HG03103 (cell line): ENCODE measurements at regions not wholly inside any gene's neighbourhood (a gene's known extent, or its start where the extent isn't known, plus 50 kb on each side); places are given as distances from the start of the nearest gene placed in this dataset.
"Not testable (repeated sequence)": the region's sequence is repeated elsewhere in the genome, so short reads cannot be mapped to it uniquely, and the experiment has no call there.

Experiments
- ATAC-seq: cut with Tn5 transposase; IDR thresholded peaks from one replicate; pipeline ENCODE4 v1.9.1; 2021; ENCODE audit warnings: low read depth; ENCODE audit not compliant: unreplicated experiment

DNA sequence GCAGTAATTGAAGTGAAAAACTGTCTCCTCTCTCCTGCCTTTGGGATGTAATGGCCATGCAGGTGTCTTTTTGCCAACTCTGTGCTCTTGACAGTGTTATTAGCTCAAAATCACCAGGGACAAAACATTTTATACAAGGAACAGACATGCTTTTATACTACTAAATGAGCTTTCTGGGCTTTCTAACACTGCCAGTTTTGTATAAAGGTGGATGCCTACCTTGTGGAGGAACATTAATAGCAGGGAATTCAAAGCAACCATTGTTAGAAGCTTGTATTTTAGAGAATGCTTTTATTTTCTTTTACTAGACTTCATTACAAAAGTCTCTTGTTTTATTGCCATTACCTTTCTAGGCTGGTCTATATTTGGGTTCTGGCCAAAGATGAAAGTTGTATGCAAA, 54.7 kb upstream of the ARSJ start:
- ATAC-seq, result no peak

- no peak for ATAC-seq
Observed at GRCh38 chr4:114036426-114036825, 57.0 kb upstream of the ARSJ start.

DNA sequence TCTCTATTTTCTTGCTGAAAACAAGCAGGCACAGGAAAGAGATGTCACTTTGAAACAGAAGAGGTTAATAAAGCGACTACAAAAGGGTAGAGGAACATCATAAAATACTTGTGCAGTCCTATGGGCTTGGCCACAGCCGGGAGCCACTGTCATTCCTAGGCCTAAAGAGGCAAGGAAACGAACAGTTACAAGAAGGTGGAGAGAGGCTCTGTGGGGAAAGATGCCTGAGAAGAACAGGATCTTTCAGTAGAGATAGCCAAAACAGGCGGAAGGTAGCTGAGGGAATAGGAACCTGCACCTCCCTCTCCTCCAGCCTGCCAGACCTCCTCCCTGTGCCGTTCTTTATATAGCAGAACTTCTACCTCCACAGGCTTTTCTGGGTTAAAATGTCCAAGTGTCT, 57.4 kb upstream of the ARSJ start:
- ATAC-seq, result no peak

DNA sequence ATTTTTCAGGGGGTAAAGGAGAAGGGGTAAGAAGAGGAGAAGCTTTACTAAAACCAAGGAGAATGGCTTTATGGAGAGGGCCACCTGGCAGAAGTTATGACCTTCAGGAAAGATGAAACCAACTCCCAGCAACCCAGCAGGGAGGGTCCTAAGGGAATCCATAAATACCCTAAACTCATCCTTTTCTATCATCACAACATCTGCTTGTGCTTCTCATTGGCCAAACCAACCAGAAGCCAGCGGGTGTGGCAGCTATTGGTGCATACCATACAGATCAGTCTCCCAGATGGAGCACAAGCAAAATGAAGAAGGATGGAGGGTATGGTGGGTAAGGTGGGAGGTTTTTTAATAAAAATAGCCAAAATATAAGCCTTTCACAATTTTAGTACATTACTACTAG, 58.5 kb upstream of the ARSJ start:
- no peak for ATAC-seq

GRCh38 chr4:114038762-114039387, 59.4 kb upstream of the ARSJ start:
- no peak for ATAC-seq

GRCh38 chr4:114040319-114041116, 61.1 kb upstream of the ARSJ start:
- ATAC-seq, result peak; percentile 88

DNA sequence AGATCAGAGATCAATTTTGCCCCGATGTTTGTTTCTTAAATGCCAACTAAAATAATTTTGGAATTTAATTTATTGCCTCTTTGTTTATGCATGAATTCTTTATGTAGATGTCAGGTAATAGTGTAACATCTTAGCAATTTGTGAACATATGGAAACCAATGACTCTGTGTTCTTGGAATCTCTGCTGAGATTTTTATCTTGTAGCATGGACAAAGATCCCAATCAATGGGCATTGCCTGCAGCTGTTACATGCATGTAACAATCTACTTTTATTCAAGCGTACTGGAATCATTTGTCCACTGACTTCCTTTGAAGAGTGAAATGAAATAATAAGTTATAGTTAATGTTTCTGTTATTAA, 61.6 kb upstream of the ARSJ start:
- ATAC-seq, result no peak

DNA sequence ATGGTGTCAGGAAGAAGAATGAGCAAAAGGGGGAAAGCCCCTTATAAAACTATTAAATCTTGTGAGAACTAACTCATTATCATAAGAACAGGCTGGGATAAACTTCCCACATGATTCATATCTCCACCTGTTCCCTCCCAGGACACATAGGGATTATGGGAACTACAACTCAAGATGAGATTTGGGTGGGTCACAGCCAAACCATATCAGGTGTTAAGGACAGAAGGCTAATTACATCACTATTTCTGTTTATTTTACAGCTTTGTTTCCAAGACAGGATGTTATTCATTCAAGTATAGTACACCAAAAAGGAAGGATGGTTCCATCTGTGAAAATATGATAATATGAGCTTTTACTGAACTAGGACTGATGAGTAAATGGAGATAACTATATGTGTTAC, 63.7 kb upstream of the ARSJ start:
- ATAC-seq, result no peak

- not testable (repeated sequence) for ATAC-seq
Observed at GRCh38 chr4:114044351-114044750, 64.9 kb upstream of the ARSJ start.

DNA sequence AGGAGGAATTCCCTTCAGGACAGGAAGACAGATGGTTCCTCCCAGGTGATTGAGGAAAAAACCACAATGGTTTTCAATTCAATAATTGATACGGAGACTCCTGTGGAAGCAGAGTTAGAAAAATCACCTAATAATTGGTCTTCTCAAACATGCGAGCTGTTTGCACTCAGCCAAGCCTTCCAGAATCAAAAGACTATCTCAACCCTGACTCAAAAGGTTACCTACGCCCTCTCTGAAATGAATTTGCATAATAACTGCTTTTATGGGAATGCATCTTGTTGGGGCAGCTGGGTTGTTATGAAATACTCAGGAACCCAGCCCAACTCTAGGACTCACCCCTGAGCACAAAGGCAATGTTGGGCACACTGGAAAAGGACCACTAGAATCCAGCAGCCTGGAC, 66.9 kb upstream of the ARSJ start:
- no peak for ATAC-seq

DNA sequence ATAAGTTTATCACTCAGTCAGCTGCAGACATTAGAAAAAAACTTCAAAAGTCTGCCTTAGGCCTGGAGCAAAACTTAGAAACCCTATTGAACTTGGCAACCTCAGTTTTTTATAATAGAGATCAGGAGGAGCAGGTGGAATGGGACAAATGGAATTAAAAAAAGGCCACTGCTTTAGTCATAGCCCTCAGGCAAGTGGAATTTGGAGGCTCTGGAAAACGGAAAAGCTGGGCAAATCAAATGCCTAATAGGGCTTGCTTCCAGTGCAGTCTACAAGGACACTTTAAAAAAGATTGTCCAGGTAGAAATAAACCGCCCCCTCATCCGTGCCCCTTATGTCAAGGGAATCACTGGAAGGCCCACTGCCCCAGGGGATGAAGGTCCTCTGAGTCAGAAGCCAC, 68.7 kb upstream of the ARSJ start:
- ATAC-seq, result not testable (repeated sequence)

DNA sequence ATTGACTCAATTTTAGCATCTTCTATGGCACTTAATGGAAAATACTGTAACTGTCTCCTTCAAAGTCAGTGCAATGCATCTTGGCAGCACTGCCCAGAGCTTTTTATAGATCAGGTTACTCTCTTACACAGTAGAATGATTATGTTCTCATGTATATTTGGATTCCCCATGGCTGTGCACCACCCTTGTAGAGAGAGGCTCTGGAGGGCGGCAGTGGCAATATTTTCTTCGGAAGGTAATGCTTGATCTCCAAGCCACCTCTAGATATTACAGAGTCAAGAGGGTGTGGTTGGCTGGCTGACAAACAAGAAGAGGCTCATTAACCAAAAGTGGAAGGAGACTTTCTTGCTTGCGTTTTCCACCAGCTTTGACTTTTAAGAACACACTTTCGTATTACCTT, 72.8 kb upstream of the ARSJ start:
- ATAC-seq, result no peak

GRCh38 chr4:114056599-114056998, 77.2 kb upstream of the ARSJ start:
- no peak for ATAC-seq

DNA sequence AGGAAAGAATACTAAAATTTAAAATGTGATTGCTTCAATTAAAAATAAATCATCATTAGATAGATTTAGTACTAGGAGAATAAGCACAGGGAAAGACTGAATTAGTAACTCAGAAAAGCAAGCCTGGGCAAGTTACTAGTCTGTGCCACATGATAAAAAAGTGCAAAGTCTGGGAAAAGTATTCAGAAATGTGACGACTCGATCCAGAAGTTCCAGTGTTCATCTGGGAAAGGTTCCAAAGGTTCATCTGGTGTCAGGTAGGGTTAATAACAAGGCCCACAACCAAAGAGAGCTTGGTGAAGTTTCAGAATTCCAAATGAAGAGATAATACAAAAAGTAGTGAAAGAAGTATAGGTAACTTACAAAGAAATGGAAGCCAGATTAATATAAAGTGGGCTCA, 78.3 kb upstream of the ARSJ start:
- ATAC-seq, result no peak

DNA sequence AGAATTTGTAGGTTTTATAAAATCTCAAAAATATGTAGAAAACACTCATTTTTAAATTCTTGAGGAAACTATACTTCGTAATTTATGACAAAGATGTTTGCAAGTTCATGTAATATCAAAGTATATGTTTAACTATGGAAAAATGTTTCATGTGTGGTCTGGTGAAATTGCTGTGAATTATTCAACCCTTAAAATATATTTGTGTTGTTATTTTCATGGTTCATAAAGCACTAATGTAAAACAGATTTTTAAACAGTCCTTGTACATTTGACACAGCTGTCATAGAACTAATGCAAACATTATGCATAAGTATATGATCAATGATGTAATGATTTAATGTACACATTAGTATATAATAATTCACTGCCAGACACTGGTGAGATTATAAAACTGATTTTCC, 83.1 kb upstream of the ARSJ start:
- ATAC-seq, result no peak

DNA sequence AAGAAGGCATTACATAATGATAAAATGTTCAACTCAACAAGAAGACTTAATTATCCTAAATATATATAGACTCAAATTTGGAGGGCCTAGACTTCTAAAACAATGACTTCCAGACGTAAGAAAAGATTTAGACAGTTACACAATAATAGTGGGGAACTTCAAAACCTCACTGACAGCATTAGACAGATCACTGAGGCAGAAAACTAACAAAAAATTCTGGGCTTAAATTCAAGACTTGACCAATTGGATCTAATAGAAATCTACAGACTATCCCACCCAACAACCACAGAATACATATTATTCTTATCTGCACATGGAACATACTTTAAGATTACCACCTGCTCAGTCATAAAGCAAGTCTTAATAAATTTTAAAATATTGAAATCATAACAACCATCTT, 93.3 kb upstream of the ARSJ start:
- no peak for ATAC-seq

DNA sequence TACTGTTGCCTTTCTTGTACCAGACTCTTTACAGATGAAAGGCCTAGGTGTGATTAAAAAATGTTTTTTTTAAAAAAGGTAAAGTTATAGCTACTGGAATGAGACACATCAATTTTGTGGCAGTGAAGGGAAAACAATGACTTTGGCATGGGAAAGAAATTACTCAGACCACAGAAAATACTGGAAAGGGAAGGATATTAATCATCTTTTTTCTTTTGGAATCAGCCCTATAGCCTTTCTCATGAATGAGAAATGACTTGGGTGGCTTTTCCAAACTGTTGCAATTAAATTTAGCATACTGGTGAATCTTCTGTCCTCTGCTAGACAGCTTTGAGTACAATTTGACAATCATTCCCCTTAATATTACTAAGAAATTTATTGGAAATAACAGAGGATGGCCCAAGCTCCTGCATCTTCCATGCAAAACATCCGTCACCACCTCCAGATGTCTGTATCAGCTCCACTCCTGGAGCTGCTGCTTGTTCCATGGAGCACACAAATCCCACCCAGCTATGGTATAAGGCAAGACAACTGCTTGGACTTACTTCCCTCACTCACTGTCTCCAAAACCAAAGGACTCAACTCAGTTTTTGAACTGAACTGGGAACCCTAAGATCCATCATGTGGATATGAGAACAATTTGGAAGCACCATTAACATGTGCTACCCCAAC, 97.6 kb upstream of the ARSJ start:
- ATAC-seq, result no peak

- no peak for ATAC-seq
Observed at GRCh38 chr4:114077610-114078009, 98.2 kb upstream of the ARSJ start.

GRCh38 chr4:114078636-114079035, 99.2 kb upstream of the ARSJ start:
- no peak for ATAC-seq

DNA sequence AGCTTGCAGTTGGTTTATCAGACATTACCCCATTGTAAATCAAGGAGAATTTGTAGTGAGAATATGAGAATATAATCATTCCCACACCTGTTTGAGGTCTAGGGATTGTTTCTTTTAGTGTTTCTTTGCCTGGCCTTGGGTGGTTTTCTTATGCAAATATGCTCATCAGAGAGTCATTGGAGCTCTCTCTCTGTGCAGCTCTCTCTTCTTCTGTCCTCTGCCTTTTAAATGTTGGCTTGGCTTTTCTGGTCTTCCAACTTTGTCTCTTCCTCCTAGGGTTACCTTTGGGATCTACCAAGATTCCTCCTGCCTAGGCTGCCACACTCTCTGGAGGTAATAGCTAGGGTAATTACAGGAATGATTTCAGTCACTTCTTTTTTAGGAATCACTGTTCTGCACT, 102.3 kb upstream of the ARSJ start:
- ATAC-seq, result no peak

DNA sequence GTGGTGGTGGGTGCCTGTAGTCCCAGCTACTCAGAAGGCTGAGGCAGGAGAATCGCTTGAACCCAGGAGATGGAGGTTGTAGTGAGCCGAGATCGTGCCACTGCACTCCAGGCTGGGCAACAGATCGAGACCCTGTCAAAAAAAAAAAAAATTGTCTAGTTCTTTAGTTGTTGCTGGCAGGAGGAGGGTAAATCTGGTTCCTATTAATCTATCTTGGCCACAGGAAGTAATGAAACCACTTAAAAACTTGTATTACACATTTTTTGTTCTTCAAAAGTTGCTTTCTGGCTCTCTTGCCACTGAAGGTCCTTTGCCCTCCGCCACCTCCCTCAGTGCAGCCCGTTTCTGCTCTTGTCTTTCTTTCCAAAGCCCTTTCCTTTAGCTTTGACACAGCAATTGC, 102.9 kb upstream of the ARSJ start:
- ATAC-seq, result no peak
